HG02943 (cell line): ENCODE measurements at regions not wholly inside any gene's neighbourhood (a gene's known extent, or its start where the extent isn't known, plus 50 kb on each side); places are given as distances from the start of the nearest gene placed in this dataset.

Experiments used
- ATAC-seq: cut with Tn5 transposase; IDR thresholded peaks from one replicate; pipeline ENCODE4 v1.9.1; 2021; ENCODE audit warnings: mild to moderate bottlenecking, low read depth, moderate library complexity; ENCODE audit not compliant: unreplicated experiment

DNA sequence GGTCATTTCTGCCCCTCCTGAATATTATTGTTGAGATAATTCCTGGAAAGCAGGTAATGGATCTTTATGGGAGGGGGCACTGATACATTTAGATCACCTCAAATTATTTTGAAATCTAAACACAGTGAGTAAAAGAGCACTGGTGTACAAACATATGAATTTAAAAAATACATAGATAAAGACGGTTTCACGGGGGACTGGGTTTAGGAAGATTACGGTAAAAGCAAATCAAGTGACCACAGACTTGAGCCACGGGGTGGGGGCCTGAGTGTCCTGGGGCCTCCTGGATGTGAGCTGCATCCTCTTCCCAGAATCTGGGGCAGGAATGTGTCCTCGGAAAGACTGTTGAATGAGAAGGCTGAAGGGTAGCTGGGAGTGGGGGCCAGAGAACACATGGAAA is 219.1 kb upstream of the KLF6 start:
- ATAC-seq: no peak

- no peak for ATAC-seq
These were observed 218.5 kb upstream of the KLF6 start for GRCh38 chr10:4003348-4003973.

DNA sequence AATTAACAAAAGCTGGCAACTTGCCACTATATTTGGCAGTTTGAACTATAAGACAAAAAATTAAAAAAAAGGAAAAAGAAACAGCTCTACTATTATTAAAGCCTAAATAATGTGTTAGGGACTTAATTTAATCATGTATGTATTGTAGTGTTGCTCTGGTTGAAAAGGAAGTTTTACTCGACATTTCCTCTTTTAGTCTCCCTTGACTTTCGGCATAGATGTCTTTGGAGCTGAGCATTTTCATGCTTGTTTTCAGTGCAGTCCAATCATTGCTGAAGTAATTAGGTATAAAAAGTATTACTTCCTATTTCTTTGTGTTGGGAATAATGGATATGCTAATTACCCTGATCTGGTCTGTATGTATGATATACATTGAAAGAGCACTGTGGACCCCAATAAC is 216.8 kb upstream of the KLF6 start:
- no peak for ATAC-seq

GRCh38 chr10:3999642-4000041 is 214.6 kb upstream of the KLF6 start:
- no peak for ATAC-seq

DNA sequence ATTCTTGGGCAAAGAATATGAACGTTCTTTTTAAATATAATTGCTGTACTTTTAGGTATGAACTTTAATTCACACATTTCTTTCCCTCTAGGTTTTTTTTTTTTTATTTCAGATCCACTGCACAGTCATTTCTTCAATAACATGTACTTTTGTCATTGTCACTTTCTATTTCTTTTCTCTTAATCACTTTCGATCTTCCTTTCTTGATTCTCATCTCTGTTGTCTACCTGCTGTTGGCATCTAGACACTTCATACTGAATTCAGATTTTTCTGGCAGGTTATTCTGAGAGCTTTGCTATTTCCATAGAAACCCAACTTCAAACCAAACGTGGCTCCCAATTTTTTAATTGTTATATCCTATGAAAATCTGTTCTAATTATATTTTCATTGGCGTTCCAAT is 211.7 kb upstream of the KLF6 start:
- ATAC-seq: no peak

- no peak for ATAC-seq
These were observed 210.5 kb upstream of the KLF6 start for GRCh38 chr10:3995302-3996210.

- ATAC-seq: no peak
These were observed 207.6 kb upstream of the KLF6 start for GRCh38 chr10:3992382-3993178.

- no peak for ATAC-seq
These were observed 205.3 kb upstream of the KLF6 start for GRCh38 chr10:3990307-3990706.

- no peak for ATAC-seq
These were observed 202.3 kb upstream of the KLF6 start for GRCh38 chr10:3987143-3987974.

GRCh38 chr10:3986493-3987142 is 201.6 kb upstream of the KLF6 start:
- ATAC-seq: no peak

- ATAC-seq: no peak
These were observed 197.9 kb upstream of the KLF6 start for GRCh38 chr10:3982746-3983442.

GRCh38 chr10:3981300-3981699 is 196.3 kb upstream of the KLF6 start:
- ATAC-seq: no peak

GRCh38 chr10:3980660-3981059 is 195.7 kb upstream of the KLF6 start:
- no peak for ATAC-seq

DNA sequence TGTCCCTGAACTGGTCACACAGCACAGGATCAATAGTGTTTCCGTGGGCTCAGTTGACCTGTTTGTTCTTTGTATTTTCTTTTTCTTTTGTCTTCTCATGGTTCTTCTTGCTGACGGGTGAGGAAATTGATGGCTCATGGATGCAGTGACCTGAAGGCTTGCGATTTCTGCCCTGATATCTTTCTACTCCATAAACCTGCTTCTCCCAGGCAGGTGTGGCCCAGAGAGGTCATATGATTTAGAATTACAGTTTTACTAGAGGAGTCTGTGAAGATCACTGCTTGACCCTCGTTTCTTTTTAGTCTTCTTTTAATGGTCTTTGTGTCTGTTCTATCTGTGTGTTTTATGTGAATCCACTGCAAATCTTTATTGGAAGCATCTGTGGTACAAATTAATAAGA is 195.1 kb upstream of the KLF6 start:
- no peak for ATAC-seq

- ATAC-seq: no peak
These were observed 193.8 kb upstream of the KLF6 start for GRCh38 chr10:3978761-3979160.

DNA sequence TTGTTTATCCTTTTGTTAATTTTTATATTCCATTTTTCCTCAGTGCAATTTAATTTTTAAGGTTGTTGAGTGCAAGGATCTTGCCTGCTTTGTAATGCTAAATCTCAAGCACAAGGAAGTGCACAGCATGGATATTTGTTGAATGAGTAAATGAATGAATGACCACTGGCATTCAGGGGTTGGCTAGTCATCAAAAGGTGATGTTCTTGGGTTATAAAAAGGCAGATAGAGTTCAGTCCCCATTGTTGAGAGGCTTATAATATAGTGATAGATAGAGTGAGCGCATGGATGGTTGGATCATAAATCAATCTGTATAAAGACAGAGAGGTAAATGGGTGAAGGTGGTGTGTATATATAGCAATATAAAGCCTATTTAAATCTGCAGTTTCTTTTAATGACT is 193.2 kb upstream of the KLF6 start:
- no peak for ATAC-seq

GRCh38 chr10:3977761-3978160 is 192.8 kb upstream of the KLF6 start:
- no peak for ATAC-seq

- no peak for ATAC-seq
These were observed 191.7 kb upstream of the KLF6 start for GRCh38 chr10:3976718-3977117.

DNA sequence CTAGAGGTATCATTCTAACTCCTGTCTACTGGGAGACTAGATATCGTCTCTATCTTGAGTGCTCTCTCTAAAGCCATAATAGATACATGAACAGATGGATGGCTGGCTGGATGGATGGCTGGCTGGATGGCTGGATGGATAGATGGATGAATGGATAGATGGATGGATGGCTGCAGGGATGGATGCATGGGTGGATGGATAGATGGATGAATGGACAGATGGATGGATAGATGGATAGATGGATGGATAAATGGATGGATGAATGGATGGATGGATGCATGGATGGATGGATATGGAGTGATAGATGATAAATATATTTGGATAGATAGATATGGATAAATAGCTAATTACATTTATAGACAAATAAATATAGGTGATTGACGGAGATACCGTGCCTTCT is 191.2 kb upstream of the KLF6 start:
- ATAC-seq: no peak
